ENCODE measurements at regions not wholly inside any gene's neighbourhood (a gene's known extent, or its start where the extent isn't known, plus 50 kb on each side); places are given as distances from the start of the nearest gene placed in this dataset.

DNA sequence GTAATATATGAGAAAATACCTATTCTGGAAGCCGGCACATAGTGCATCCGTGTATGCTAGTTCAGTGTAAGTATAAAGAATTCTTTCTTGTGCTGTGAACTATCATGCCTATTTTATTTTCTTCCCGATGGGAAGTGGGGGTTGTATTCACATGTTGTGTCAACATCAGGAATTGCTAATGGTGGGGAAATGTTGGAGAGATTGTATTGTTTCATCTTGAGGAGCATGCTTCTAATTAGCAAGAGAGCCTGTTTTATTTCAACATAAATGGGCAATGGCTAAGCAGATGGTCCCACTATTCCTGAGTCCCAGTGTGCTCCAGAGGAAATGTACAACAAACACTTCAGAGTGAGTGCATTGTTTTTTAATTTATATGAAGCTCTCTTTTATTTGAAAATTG is 485.2 kb downstream of the PLPP3 start:
- POLR2A ChIA-PET = no interaction called here
- Mint-ChIP-seq H3K4me1 (0 out of 2 replicates have a peak, but pooled peaks cover 7% of the 10 kb centered on the region), H3K9me3 (no peaks in the 10 kb centered on the region), H3K27ac (no peak overlapping the region), H3K36me3 (peaks cover 5% of the 10 kb centered on the region; the same call in 1 of the 2 replicates), H3K27me3 (ENCODE audit: low read depth) (no peaks in the 10 kb centered on the region), H3K4me3 (no peak overlapping the region)
- no peak for DNase-seq (ENCODE audit: low spot score)
- CTCF ChIA-PET = no interaction called here
- no peak for TF ChIP-seq ZNF396 (CRISPR knock-in tag; IDR thresholded peaks at IDR 0.05; ENCODE audit: borderline replicate concordance)
- TF ChIP-seq CBFB (CRISPR knock-in tag; IDR thresholded peaks at IDR 0.05; ENCODE audit: low read depth) = no peak
- TF ChIP-seq TP53 (CRISPR knock-in tag; IDR thresholded peaks at IDR 0.05) = no peak
- TF ChIP-seq, protein P1, sequence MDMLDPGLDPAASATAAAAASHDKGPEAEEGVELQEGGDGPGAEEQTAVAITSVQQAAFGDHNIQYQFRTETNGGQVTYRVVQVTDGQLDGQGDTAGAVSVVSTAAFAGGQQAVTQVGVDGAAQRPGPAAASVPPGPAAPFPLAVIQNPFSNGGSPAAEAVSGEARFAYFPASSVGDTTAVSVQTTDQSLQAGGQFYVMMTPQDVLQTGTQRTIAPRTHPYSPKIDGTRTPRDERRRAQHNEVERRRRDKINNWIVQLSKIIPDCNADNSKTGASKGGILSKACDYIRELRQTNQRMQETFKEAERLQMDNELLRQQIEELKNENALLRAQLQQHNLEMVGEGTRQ (CRISPR knock-in tag; IDR thresholded peaks at IDR 0.05) = no peak
- TF ChIP-seq, protein P2, sequence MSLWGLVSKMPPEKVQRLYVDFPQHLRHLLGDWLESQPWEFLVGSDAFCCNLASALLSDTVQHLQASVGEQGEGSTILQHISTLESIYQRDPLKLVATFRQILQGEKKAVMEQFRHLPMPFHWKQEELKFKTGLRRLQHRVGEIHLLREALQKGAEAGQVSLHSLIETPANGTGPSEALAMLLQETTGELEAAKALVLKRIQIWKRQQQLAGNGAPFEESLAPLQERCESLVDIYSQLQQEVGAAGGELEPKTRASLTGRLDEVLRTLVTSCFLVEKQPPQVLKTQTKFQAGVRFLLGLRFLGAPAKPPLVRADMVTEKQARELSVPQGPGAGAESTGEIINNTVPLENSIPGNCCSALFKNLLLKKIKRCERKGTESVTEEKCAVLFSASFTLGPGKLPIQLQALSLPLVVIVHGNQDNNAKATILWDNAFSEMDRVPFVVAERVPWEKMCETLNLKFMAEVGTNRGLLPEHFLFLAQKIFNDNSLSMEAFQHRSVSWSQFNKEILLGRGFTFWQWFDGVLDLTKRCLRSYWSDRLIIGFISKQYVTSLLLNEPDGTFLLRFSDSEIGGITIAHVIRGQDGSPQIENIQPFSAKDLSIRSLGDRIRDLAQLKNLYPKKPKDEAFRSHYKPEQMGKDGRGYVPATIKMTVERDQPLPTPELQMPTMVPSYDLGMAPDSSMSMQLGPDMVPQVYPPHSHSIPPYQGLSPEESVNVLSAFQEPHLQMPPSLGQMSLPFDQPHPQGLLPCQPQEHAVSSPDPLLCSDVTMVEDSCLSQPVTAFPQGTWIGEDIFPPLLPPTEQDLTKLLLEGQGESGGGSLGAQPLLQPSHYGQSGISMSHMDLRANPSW (CRISPR knock-in tag; conservative IDR thresholded peaks at IDR 0.05; ENCODE audit: low read depth) = no peak
- TF ChIP-seq, protein P3, sequence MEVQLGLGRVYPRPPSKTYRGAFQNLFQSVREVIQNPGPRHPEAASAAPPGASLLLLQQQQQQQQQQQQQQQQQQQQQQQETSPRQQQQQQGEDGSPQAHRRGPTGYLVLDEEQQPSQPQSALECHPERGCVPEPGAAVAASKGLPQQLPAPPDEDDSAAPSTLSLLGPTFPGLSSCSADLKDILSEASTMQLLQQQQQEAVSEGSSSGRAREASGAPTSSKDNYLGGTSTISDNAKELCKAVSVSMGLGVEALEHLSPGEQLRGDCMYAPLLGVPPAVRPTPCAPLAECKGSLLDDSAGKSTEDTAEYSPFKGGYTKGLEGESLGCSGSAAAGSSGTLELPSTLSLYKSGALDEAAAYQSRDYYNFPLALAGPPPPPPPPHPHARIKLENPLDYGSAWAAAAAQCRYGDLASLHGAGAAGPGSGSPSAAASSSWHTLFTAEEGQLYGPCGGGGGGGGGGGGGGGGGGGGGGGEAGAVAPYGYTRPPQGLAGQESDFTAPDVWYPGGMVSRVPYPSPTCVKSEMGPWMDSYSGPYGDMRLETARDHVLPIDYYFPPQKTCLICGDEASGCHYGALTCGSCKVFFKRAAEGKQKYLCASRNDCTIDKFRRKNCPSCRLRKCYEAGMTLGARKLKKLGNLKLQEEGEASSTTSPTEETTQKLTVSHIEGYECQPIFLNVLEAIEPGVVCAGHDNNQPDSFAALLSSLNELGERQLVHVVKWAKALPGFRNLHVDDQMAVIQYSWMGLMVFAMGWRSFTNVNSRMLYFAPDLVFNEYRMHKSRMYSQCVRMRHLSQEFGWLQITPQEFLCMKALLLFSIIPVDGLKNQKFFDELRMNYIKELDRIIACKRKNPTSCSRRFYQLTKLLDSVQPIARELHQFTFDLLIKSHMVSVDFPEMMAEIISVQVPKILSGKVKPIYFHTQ (CRISPR knock-in tag; IDR thresholded peaks at IDR 0.05) = no peak
- TF ChIP-seq, protein P4, sequence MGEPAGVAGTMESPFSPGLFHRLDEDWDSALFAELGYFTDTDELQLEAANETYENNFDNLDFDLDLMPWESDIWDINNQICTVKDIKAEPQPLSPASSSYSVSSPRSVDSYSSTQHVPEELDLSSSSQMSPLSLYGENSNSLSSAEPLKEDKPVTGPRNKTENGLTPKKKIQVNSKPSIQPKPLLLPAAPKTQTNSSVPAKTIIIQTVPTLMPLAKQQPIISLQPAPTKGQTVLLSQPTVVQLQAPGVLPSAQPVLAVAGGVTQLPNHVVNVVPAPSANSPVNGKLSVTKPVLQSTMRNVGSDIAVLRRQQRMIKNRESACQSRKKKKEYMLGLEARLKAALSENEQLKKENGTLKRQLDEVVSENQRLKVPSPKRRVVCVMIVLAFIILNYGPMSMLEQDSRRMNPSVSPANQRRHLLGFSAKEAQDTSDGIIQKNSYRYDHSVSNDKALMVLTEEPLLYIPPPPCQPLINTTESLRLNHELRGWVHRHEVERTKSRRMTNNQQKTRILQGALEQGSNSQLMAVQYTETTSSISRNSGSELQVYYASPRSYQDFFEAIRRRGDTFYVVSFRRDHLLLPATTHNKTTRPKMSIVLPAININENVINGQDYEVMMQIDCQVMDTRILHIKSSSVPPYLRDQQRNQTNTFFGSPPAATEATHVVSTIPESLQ (CRISPR knock-in tag; IDR thresholded peaks at IDR 0.05) = no peak
- TF ChIP-seq RELA (CRISPR knock-in tag; IDR thresholded peaks at IDR 0.05; ENCODE audit: borderline replicate concordance) = no peak
- TF ChIP-seq ZNF317 (CRISPR knock-in tag; IDR thresholded peaks at IDR 0.05; ENCODE audit: borderline replicate concordance, low read depth) = no peak
- TF ChIP-seq ELF4 (CRISPR knock-in tag; IDR thresholded peaks at IDR 0.05; ENCODE audit: low read depth) = no peak
- no peak for TF ChIP-seq ESRRA (CRISPR knock-in tag; IDR thresholded peaks at IDR 0.05; ENCODE audit: borderline replicate concordance)
- TF ChIP-seq OVOL2 (CRISPR knock-in tag; IDR thresholded peaks at IDR 0.05; ENCODE audit: borderline replicate concordance) = no peak
- TF ChIP-seq ZNF138 (CRISPR knock-in tag; conservative IDR thresholded peaks at IDR 0.05) = no peak
- TF ChIP-seq ZNF232 (CRISPR knock-in tag; IDR thresholded peaks at IDR 0.05) = no peak
- TF ChIP-seq, protein P5, sequence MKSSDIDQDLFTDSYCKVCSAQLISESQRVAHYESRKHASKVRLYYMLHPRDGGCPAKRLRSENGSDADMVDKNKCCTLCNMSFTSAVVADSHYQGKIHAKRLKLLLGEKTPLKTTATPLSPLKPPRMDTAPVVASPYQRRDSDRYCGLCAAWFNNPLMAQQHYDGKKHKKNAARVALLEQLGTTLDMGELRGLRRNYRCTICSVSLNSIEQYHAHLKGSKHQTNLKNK (CRISPR knock-in tag; IDR thresholded peaks at IDR 0.05) = no peak
- no peak for TF ChIP-seq ZNF263 (CRISPR knock-in tag; IDR thresholded peaks at IDR 0.05; ENCODE audit: low read depth)
- TF ChIP-seq, protein P6, sequence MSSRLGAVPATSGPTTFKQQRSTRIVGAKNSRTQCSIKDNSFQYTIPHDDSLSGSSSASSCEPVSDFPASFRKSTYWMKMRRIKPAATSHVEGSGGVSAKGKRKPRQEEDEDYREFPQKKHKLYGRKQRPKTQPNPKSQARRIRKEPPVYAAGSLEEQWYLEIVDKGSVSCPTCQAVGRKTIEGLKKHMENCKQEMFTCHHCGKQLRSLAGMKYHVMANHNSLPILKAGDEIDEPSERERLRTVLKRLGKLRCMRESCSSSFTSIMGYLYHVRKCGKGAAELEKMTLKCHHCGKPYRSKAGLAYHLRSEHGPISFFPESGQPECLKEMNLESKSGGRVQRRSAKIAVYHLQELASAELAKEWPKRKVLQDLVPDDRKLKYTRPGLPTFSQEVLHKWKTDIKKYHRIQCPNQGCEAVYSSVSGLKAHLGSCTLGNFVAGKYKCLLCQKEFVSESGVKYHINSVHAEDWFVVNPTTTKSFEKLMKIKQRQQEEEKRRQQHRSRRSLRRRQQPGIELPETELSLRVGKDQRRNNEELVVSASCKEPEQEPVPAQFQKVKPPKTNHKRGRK (CRISPR knock-in tag; IDR thresholded peaks at IDR 0.05; ENCODE audit: borderline replicate concordance) = no peak
- TF ChIP-seq MYBL2 (CRISPR knock-in tag; IDR thresholded peaks at IDR 0.05) = no peak
- TF ChIP-seq, protein P7, sequence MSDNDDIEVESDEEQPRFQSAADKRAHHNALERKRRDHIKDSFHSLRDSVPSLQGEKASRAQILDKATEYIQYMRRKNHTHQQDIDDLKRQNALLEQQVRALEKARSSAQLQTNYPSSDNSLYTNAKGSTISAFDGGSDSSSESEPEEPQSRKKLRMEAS (CRISPR knock-in tag; IDR thresholded peaks at IDR 0.05) = no peak
- ATAC-seq = no peak
